ENCODE measurements at regions not wholly inside any gene's neighbourhood (a gene's known extent, or its start where the extent isn't known, plus 50 kb on each side); places are given as distances from the start of the nearest gene placed in this dataset.

DNA sequence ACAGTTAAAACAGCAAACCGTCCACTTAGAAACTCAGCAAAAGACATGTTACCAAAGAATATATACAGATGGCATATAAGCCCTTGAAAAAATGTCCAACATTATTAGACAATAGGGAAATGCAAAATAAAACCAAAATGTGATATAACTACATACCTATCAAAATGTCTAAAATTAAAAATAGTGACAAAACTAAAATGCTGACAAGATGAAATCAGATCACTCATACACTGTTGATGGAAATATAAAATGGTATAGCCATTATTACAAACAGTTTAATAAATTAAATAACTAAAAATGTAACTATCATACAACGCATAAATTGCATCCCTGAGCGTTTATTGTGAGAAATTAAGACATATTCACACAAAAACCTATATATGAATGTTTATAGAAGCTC lies 939.7 kb upstream of the ZWINT start:
- H3K79me2 ChIP-seq (ENCODE audit: insufficient read depth) = no peaks in the 10 kb centered on the region
- CTCF ChIA-PET = interaction anchor here (1.2 kb wide), 1 partner anchor 357 kb away, joined by 3 read pairs; no protein-coding TSS in a partner anchor
- WGBS (ENCODE audit: low lambda C conversion rate) = 20% methylated on average over 3 of the region's 3 CpGs

More for the DNA sequence above, 939.7 kb upstream of the ZWINT start:
- TF ChIP-seq SMC3 (IDR thresholded peaks at IDR 0.05; ENCODE audit: low read depth, low read length) = no peak
- TF ChIP-seq USF1 (IDR thresholded peaks at IDR 0.05; ENCODE audit: borderline replicate concordance, low read depth) = no peak
- TF ChIP-seq, protein P1, sequence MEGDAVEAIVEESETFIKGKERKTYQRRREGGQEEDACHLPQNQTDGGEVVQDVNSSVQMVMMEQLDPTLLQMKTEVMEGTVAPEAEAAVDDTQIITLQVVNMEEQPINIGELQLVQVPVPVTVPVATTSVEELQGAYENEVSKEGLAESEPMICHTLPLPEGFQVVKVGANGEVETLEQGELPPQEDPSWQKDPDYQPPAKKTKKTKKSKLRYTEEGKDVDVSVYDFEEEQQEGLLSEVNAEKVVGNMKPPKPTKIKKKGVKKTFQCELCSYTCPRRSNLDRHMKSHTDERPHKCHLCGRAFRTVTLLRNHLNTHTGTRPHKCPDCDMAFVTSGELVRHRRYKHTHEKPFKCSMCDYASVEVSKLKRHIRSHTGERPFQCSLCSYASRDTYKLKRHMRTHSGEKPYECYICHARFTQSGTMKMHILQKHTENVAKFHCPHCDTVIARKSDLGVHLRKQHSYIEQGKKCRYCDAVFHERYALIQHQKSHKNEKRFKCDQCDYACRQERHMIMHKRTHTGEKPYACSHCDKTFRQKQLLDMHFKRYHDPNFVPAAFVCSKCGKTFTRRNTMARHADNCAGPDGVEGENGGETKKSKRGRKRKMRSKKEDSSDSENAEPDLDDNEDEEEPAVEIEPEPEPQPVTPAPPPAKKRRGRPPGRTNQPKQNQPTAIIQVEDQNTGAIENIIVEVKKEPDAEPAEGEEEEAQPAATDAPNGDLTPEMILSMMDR (IDR thresholded peaks at IDR 0.05) = no peak
- no peak for TF ChIP-seq TAF1 (IDR thresholded peaks at IDR 0.05; ENCODE audit: borderline replicate concordance, low read depth, low read length)
- TF ChIP-seq REST (IDR thresholded peaks at IDR 0.05; ENCODE audit: low read depth, low read length) = no peak
- no peak for TF ChIP-seq RCOR1 (IDR thresholded peaks at IDR 0.05; ENCODE audit: low read length)
- TF ChIP-seq USF2 (IDR thresholded peaks at IDR 0.05; ENCODE audit: borderline replicate concordance, low read depth, low read length) = no peak
- TF ChIP-seq FOSL2 (IDR thresholded peaks at IDR 0.05; ENCODE audit: borderline replicate concordance, low read depth) = no peak
- TF ChIP-seq RFX5 (IDR thresholded peaks at IDR 0.05; ENCODE audit: low read length) = no peak
- TF ChIP-seq FOXM1 (IDR thresholded peaks at IDR 0.05; ENCODE audit: low read depth) = no peak
- TF ChIP-seq, protein P2, sequence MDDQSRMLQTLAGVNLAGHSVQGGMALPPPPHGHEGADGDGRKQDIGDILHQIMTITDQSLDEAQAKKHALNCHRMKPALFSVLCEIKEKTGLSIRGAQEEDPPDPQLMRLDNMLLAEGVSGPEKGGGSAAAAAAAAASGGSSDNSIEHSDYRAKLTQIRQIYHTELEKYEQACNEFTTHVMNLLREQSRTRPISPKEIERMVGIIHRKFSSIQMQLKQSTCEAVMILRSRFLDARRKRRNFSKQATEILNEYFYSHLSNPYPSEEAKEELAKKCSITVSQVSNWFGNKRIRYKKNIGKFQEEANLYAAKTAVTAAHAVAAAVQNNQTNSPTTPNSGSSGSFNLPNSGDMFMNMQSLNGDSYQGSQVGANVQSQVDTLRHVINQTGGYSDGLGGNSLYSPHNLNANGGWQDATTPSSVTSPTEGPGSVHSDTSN (IDR thresholded peaks at IDR 0.05) = no peak
- no peak for TF ChIP-seq RAD21 (IDR thresholded peaks at IDR 0.05; ENCODE audit: low read length)
- no peak for TF ChIP-seq SIN3A (IDR thresholded peaks at IDR 0.05; ENCODE audit: borderline replicate concordance, low read depth, low read length)
- TF ChIP-seq, protein P3, sequence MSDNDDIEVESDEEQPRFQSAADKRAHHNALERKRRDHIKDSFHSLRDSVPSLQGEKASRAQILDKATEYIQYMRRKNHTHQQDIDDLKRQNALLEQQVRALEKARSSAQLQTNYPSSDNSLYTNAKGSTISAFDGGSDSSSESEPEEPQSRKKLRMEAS (IDR thresholded peaks at IDR 0.05; ENCODE audit: low read depth) = no peak
- TF ChIP-seq CHD2 (IDR thresholded peaks at IDR 0.05; ENCODE audit: low read length, partially characterized antibody) = no peak
- no peak for TF ChIP-seq FOXJ3 (CRISPR knock-in tag; IDR thresholded peaks at IDR 0.05)
- no peak for TF ChIP-seq IRF3 (IDR thresholded peaks at IDR 0.05; ENCODE audit: low read depth, low read length)
- no peak for TF ChIP-seq JUND (IDR thresholded peaks at IDR 0.05)
- Histone ChIP-seq H4K20me1 (ENCODE audit: insufficient read depth) (no peaks in the 10 kb centered on the region), H3F3A (replicated peaks; ENCODE audit: insufficient read depth) (no peaks in the 10 kb centered on the region), H3K36me3 (replicated peaks in 1 of 2; ENCODE audit: control insufficient read depth in 1 of 2, insufficient read depth in 2 of 2, low read length in 1 of 2) (no peaks in the 10 kb centered on the region), H3K27ac (ENCODE audit: low read depth in 2 of 2, low read length in 1 of 2) (no peak overlapping the region), H3K4me2 (no peak overlapping the region), H3K9me2 (no peaks in the 10 kb centered on the region), H3K9me3 (no peaks in the 10 kb centered on the region), H3K9ac (no peak overlapping the region), H3K4me1 (ENCODE audit: control insufficient read depth in 1 of 2, insufficient read depth in 2 of 2, low read depth in 1 of 2, low read length in 1 of 2) (no peaks in the 10 kb centered on the region), H3K4me3 (ENCODE audit: low read depth in 2 of 2, low read length in 1 of 2) (no peak overlapping the region), H2AFZ (ENCODE audit: low read depth) (no peak overlapping the region), H3K27me3 (ENCODE audit: insufficient read depth) (no peaks in the 10 kb centered on the region)
- no peak for DNase-seq
- POLR2A ChIA-PET = no interaction called here
